CD4-positive, alpha-beta T cell treated with Interleukin-6 at 100 ng/mL for 8 hours (primary cell): ENCODE measurements at regions not wholly inside any gene's neighbourhood (a gene's known extent, or its start where the extent isn't known, plus 50 kb on each side); places are given as distances from the start of the nearest gene placed in this dataset.

Experiments used
- DNase-seq: peaks from one replicate; pipeline ENCODE4 v3.0.0-alpha.2; 2020; ENCODE audit warnings: mixed read lengths, low spot score

- DNase-seq, result no peak
These were observed 98.4 kb downstream of the GLUL start for GRCh38 chr1:182293119-182293589.

- DNase-seq, result no peak
These were observed 99.3 kb downstream of the GLUL start for GRCh38 chr1:182292193-182292741.

GRCh38 chr1:182291584-182292192 lies 99.9 kb downstream of the GLUL start:
- no peak for DNase-seq

GRCh38 chr1:182288749-182289604 lies 102.6 kb downstream of the GLUL start:
- no peak for DNase-seq

- no peak for DNase-seq
These were observed 104.8 kb downstream of the GLUL start for GRCh38 chr1:182286761-182287160.

GRCh38 chr1:182283746-182284544 lies 107.6 kb downstream of the GLUL start:
- DNase-seq, result no peak

- no peak for DNase-seq
These were observed 110.0 kb downstream of the GLUL start for GRCh38 chr1:182281541-182281940.

- no peak for DNase-seq
These were observed 111.1 kb downstream of the GLUL start for GRCh38 chr1:182280504-182280900.

- DNase-seq, result no peak
These were observed 111.7 kb downstream of the GLUL start for GRCh38 chr1:182279724-182280503.

GRCh38 chr1:182279302-182279701 lies 112.3 kb downstream of the GLUL start:
- DNase-seq, result no peak

- DNase-seq, result no peak
These were observed 113.2 kb downstream of the GLUL start for GRCh38 chr1:182278144-182279054.

GRCh38 chr1:182275271-182275670 lies 116.3 kb downstream of the GLUL start:
- no peak for DNase-seq

GRCh38 chr1:182274618-182275017 lies 117.0 kb downstream of the GLUL start:
- DNase-seq, result no peak

- DNase-seq, result no peak
These were observed 120.9 kb downstream of the GLUL start for GRCh38 chr1:182270731-182271130.

- DNase-seq, result no peak
These were observed 122.5 kb downstream of the GLUL start for GRCh38 chr1:182269097-182269496.

- no peak for DNase-seq
These were observed 122.9 kb downstream of the GLUL start for GRCh38 chr1:182268669-182269068.

GRCh38 chr1:182264185-182264584 lies 127.4 kb downstream of the GLUL start:
- no peak for DNase-seq

- DNase-seq, result no peak
These were observed 127.9 kb downstream of the GLUL start for GRCh38 chr1:182263706-182264105.

GRCh38 chr1:182262425-182262824 lies 129.2 kb downstream of the GLUL start:
- no peak for DNase-seq

- no peak for DNase-seq
These were observed 129.9 kb downstream of the GLUL start for GRCh38 chr1:182261655-182262054.
